WI38 (cell line): ENCODE measurements at regions not wholly inside any gene's neighbourhood (a gene's known extent, or its start where the extent isn't known, plus 50 kb on each side); places are given as distances from the start of the nearest gene placed in this dataset.

Experiments
- H3K4me3 ChIP-seq: 2 replicates; pipeline ENCODE4 v1.5.1; 2011; ENCODE audit warnings: low read depth, mild to moderate bottlenecking, control low read depth, low read length
- TF ChIP-seq, protein P1 (sequence below): IDR thresholded peaks from 2 replicates; pipeline ENCODE4 v1.5.1; 2012; ENCODE audit warnings: low read depth, mild to moderate bottlenecking, control low read depth, low read length

DNA sequence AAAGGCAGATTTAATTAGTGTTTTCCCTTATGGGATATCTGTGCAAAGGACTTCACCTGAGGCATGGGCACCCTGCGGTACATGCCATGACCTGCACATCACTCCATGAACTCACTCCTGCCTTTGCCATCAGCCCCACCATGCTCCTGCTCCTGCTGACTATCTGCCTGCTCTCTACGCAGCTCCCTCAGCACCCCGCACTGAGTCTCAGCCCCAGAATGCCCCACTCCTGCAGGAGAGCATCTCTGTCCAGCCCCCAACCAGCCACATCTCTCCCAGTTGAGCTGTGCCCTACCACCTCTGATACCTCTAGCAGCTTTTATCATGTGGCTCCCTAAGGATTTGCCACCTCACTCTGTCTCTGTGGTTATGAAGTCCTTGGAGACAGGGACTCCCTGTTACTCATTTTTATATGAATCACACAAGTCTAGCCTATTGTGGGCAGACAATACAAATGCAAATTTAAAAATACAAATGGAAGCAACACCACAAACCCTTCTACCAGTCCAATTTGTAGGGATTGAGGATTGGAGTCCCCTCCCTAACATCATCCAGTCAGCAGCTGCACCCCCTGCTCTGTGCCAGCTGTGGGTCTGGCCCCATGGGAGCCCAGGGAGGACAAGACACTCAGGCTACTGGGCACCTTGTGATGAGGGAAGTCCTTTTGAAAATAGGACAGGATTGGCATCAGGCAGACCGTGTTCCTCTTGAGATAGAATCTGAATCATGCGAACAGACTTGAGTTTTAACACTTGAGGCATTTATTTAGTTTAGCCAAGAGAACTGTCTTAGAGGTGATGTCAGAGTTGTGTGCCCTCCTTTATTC, 689.6 kb upstream of the HS6ST1 start:
- TF ChIP-seq, protein P1, sequence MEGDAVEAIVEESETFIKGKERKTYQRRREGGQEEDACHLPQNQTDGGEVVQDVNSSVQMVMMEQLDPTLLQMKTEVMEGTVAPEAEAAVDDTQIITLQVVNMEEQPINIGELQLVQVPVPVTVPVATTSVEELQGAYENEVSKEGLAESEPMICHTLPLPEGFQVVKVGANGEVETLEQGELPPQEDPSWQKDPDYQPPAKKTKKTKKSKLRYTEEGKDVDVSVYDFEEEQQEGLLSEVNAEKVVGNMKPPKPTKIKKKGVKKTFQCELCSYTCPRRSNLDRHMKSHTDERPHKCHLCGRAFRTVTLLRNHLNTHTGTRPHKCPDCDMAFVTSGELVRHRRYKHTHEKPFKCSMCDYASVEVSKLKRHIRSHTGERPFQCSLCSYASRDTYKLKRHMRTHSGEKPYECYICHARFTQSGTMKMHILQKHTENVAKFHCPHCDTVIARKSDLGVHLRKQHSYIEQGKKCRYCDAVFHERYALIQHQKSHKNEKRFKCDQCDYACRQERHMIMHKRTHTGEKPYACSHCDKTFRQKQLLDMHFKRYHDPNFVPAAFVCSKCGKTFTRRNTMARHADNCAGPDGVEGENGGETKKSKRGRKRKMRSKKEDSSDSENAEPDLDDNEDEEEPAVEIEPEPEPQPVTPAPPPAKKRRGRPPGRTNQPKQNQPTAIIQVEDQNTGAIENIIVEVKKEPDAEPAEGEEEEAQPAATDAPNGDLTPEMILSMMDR, result no peak
- no peak overlapping the region for H3K4me3 ChIP-seq

DNA sequence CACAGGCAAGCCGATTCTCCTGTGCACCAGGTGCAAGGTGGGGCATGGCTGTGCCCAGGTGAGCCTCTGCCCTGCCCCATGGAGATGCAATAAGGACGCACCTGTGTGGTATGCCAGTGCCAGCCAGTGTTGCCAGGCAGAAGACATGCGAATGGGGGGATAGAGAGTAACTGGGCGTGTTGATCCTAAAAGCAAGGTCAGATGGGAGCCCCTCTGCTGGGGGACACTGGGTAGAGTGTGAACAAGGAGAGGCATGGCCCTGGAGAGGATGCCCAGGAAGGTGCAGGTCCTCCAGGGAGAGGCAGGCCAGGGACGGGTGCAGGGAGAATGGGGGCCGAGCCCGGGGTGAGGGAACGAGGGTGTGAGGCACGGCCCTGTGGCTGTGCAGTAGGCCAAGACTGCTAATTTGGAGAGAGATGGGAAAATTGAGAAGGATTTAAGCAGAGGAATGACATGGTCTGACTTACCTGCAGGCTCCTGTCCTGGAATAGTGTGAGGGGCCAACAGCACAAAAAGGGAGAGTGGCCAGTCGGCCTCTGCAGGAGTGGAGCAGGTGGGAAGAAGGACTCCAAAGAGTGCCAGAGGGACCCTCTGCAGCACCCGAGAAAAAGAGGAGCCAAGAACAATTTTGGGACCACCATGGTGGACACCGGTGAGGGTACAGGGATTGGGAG, 690.4 kb upstream of the HS6ST1 start:
- no peak overlapping the region for H3K4me3 ChIP-seq
- TF ChIP-seq, protein P1, result no peak

DNA sequence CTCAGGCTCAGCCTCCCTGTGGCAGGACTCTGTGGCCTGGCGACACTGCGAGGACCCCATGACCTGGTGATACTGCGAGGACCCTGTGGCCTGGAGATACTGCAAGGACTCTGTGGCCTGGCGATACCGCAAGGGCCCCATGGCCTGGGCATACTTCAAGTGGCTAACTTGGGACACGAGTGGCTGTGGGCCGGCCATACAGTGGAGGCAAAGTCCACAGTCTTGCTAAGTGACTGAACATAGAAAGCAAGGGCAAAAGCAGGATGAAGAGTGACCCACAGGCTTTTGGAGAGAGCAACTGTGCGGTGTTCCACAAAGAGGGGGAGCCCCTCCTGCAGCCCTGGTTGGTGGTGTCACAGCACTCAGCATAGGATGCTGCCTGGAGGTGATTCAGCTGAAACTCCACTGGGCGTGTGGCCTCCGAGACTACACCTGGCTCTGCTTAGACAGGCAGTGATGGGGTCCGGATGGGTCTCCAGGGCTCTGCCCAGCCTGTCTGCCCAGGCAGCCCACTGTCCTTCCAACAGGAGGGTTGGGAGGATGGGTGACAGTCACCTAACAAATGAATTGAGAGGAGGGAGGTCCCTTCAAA, 691.0 kb upstream of the HS6ST1 start:
- TF ChIP-seq, protein P1, result no peak
- no peak overlapping the region for H3K4me3 ChIP-seq

DNA sequence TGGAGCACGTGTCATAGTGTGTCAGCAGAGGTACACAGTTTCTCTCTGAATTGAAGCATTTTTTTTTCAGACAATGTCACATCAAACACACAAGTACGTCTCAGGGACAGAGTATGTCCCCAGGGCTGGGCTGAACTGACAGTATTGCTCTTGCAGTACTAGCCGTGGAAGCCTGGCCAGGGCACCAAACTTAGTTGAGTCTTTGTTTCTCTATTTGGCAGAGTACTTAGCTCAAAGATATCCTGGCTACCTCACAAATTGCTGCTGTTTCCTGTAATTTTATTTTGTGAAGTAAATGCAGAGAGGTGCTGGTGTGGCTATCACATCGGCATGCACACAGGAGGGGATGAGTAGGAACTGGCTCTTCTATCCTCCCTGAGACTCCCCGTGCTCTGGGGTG, 691.6 kb upstream of the HS6ST1 start:
- TF ChIP-seq, protein P1, result no peak
- no peak overlapping the region for H3K4me3 ChIP-seq

DNA sequence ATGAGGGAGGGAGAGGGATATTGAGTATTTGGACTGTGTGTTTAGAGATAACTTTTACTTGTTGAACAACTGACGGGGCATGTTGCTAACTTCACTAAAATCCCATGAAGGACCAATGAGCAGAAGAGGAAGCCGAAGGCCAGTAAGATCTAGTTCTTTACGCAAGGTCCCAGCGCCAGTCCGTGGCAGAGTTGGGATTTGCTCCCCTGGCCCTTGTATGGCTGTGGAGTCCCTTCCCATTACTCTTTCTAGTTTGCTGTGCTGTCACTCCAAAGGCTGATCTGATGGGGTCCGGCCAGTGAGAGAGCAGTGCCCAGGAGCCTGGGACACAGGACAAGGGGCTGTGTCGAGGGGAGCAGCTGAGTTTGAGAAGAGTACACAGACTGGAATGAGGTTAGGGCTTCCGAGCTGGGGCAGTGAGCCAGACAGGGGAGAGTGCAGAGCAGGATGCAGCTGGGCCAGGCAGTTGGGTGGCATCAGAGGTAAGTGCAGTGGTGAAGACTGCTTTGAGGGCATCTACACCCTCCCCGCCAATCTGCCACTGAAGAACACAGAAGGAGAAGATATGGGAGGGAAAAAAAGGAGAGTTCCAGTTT, 692.9 kb upstream of the HS6ST1 start:
- no peak overlapping the region for H3K4me3 ChIP-seq
- TF ChIP-seq, protein P1, result no peak

DNA sequence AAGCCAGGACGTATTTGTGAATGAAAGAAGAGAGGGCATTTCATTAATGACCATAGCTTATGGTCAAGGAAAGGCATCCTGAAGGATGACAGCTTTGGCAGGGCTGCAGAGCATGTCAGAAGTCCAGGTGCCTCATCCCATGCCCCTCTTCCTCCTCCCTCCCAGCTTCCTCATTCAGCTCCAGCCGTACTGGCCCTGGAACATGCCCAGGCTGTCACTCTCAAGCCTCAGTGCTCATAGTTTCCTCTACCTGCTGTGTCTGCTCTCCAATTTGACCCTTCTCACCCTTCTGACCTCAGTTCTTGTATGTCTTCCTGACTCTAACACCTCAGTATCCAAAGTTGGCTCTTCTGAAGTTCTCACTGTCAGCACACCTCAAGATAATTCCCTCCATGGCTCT, 695.8 kb upstream of the HS6ST1 start:
- TF ChIP-seq, protein P1, result no peak
- H3K4me3 ChIP-seq, result no peak overlapping the region
